OCI-LY7 (cell line): ENCODE measurements at regions not wholly inside any gene's neighbourhood (a gene's known extent, or its start where the extent isn't known, plus 50 kb on each side); places are given as distances from the start of the nearest gene placed in this dataset.

ENCODE experiments used
- BruUV-seq: library from RNA; stranded (reverse); fragments of 400-500 nt; replicated peaks from 2 replicates; lab custom pipeline; 2021; lab: Mats Ljungman, UMichigan
- CTCF ChIA-PET: fragments of 300-600 bp; sonication (Branson Sonifier 250); formaldehyde crosslinking; loops from one replicate; lab custom pipeline; 2022; ENCODE audit warnings: antibody characterized with exemption; ENCODE audit not compliant: unreplicated experiment; lab: Charles Lee
- POLR2A ChIA-PET: fragments of 300-600 bp; sonication (Branson Sonifier 250); formaldehyde crosslinking; loops from one replicate; lab custom pipeline; 2022; ENCODE audit warnings: antibody characterized with exemption; lab: Charles Lee
- DNase-seq: peaks from one replicate; pipeline ENCODE4 v3.0.0-alpha.2; 2015; ENCODE audit warnings: low spot score
- H2AFZ ChIP-seq: fragments of 200-600 bp; sonication (generic), shearing (Covaris generic); 2 replicates; pipeline ENCODE4 v1.6.1; 2014; ENCODE audit warnings: mild to moderate bottlenecking, antibody characterized with exemption, low read length, moderate library complexity
- H3K27ac ChIP-seq: fragments of 200-600 bp; sonication (generic); 2 replicates; pipeline ENCODE4 v1.5.1; 2014; ENCODE audit warnings: mixed run types, low read depth, mild to moderate bottlenecking, moderate library complexity, low read length, inconsistent platforms; ENCODE audit not compliant: poor library complexity, severe bottlenecking
- H3K36me3 ChIP-seq: fragments of 200-600 bp; sonication (generic); 2 replicates; pipeline ENCODE4 v1.6.1; 2014; ENCODE audit warnings: mild to moderate bottlenecking, antibody characterized with exemption, low read length, moderate library complexity, mixed read lengths; ENCODE audit not compliant: insufficient read depth
- H3K4me1 ChIP-seq: fragments of 200-600 bp; sonication (generic); 2 replicates; pipeline ENCODE4 v1.5.1; 2014; ENCODE audit warnings: mild to moderate bottlenecking, low read length; ENCODE audit not compliant: insufficient read depth, poor library complexity, severe bottlenecking
- H3K4me2 ChIP-seq: fragments of 200-600 bp; sonication (generic); 2 replicates; pipeline ENCODE4 v1.6.1; 2014; ENCODE audit warnings: mild to moderate bottlenecking, low read length
- H3K4me3 ChIP-seq: fragments of 200-600 bp; sonication (generic); 2 replicates; pipeline ENCODE4 v1.5.1; 2014; ENCODE audit warnings: mild to moderate bottlenecking, low read depth, low read length; ENCODE audit not compliant: poor library complexity, severe bottlenecking
- H3K79me2 ChIP-seq: fragments of 200-600 bp; sonication (generic); 2 replicates; pipeline ENCODE4 v1.6.1; 2016; ENCODE audit warnings: low read depth, mild to moderate bottlenecking, low read length, moderate library complexity, mixed read lengths; ENCODE audit not compliant: insufficient read depth
- H3K9me2 ChIP-seq: fragments of 200-600 bp; sonication (generic); 2 replicates; pipeline ENCODE4 v1.6.1; 2016; ENCODE audit warnings: mild to moderate bottlenecking, low read length, mixed read lengths; ENCODE audit not compliant: insufficient read depth
- H3K9me3 ChIP-seq: fragments of 200-600 bp; sonication (generic); 2 replicates; pipeline ENCODE4 v1.6.1; 2014; ENCODE audit warnings: mild to moderate bottlenecking, mixed run types, low read length, mixed read lengths
- H4K20me1 ChIP-seq: fragments of 200-600 bp; sonication (generic); 2 replicates; pipeline ENCODE4 v1.6.1; 2014; ENCODE audit warnings: mild to moderate bottlenecking, antibody characterized with exemption, low read length, moderate library complexity, mixed read lengths; ENCODE audit not compliant: insufficient read depth
- CTCF ChIP-seq: fragments of 200-600 bp; sonication (generic); conservative IDR thresholded peaks from 2 replicates; pipeline ENCODE4 v1.5.1; 2014; ENCODE audit warnings: mild to moderate bottlenecking, antibody characterized with exemption, low read length, moderate library complexity, mixed read lengths
- EZH2phosphoT487 ChIP-seq: fragments of 200-600 bp; sonication (generic); IDR thresholded peaks from 2 replicates; pipeline ENCODE4 v1.6.1; 2018; ENCODE audit warnings: low read depth, borderline replicate concordance, mild to moderate bottlenecking, mixed run types, antibody characterized with exemption, low read length, moderate library complexity, mixed read lengths
- intact Hi-C: fragments of 100-400 bp; cut with micrococcal nuclease; formaldehyde crosslinking; loops from one replicate; pipeline ENCODE4 v1.10.0; 2022; ENCODE audit not compliant: unreplicated experiment

- Histone ChIP-seq H3K79me2 (no peaks in the 10 kb centered on the region), H3K4me1 (no peaks in the 10 kb centered on the region), H3K4me3 (no peak overlapping the region), H3K36me3 (no peaks in the 10 kb centered on the region), H2AFZ (no peak overlapping the region), H4K20me1 (no peaks in the 10 kb centered on the region), H3K9me2 (no peaks in the 10 kb centered on the region), H3K9me3 (no peaks in the 10 kb centered on the region), H3K4me2 (no peak overlapping the region), H3K27ac (no peak overlapping the region)
- intact Hi-C loops, result no loop called here
- no peak for DNase-seq
- no TSS peak for BruUV-seq
- no peak for TF ChIP-seq EZH2phosphoT487
- no peak for TF ChIP-seq CTCF
- POLR2A ChIA-PET, result interaction anchor here (0.7 kb wide), 1 partner anchor 556 kb away, joined by 5 read pairs; no protein-coding TSS in a partner anchor
- CTCF ChIA-PET, result no interaction called here
Measured at GRCh38 chrX:39907964-39908661, 189.6 kb downstream of the BCOR start.

- Histone ChIP-seq H3K4me1 (no peaks in the 10 kb centered on the region), H3K4me3 (no peak overlapping the region), H4K20me1 (no peaks in the 10 kb centered on the region), H3K27ac (no peak overlapping the region), H3K4me2 (no peak overlapping the region), H3K79me2 (no peaks in the 10 kb centered on the region), H3K36me3 (no peaks in the 10 kb centered on the region), H3K9me2 (no peaks in the 10 kb centered on the region), H2AFZ (no peak overlapping the region), H3K9me3 (no peaks in the 10 kb centered on the region)
- no TSS peak for BruUV-seq
- POLR2A ChIA-PET, result interaction anchor here (1.7 kb wide), 1 partner anchor 15 kb away, joined by 3 read pairs; no protein-coding TSS in a partner anchor
- no peak for TF ChIP-seq CTCF
- no peak for TF ChIP-seq EZH2phosphoT487
- DNase-seq, result no peak
- intact Hi-C loops, result no loop called here
- CTCF ChIA-PET, result no interaction called here
Measured at GRCh38 chrX:39909996-39910395, 187.8 kb downstream of the BCOR start.

GRCh38 chrX:39910651-39911050, 187.1 kb downstream of the BCOR start:
- intact Hi-C loops, result no loop called here
- POLR2A ChIA-PET, result no interaction called here
- Histone ChIP-seq H2AFZ (no peak overlapping the region), H3K79me2 (no peaks in the 10 kb centered on the region), H3K9me2 (no peaks in the 10 kb centered on the region), H3K4me1 (no peaks in the 10 kb centered on the region), H3K4me3 (no peak overlapping the region), H3K27ac (no peak overlapping the region), H3K9me3 (no peaks in the 10 kb centered on the region), H3K4me2 (no peak overlapping the region), H4K20me1 (no peaks in the 10 kb centered on the region), H3K36me3 (no peaks in the 10 kb centered on the region)
- no TSS peak for BruUV-seq
- TF ChIP-seq CTCF, result no peak
- TF ChIP-seq EZH2phosphoT487, result no peak
- CTCF ChIA-PET, result no interaction called here
- DNase-seq, result no peak
